ENCODE measurements at regions not wholly inside any gene's neighbourhood (a gene's known extent, or its start where the extent isn't known, plus 50 kb on each side); places are given as distances from the start of the nearest gene placed in this dataset.

GRCh38 chr11:98104249-98104648 lies 916.5 kb upstream of the CNTN5 start:
- Histone ChIP-seq H3K4me1 (ENCODE audit: control insufficient read depth in 1 of 2, insufficient read depth in 2 of 2, low read length in 2 of 2) (no peaks in the 10 kb centered on the region), H3K27me3 (ENCODE audit: low read depth, low read length) (no peaks in the 10 kb centered on the region), H3K4me3 (ENCODE audit: low read depth in 1 of 2, low read length in 2 of 2) (no peak overlapping the region)

GRCh38 chr11:98107736-98108135 lies 913.0 kb upstream of the CNTN5 start:
- Histone ChIP-seq H3K4me1 (ENCODE audit: control insufficient read depth in 1 of 2, insufficient read depth in 2 of 2, low read length in 2 of 2) (no peaks in the 10 kb centered on the region), H3K27me3 (ENCODE audit: low read depth, low read length) (no peaks in the 10 kb centered on the region), H3K9me3 (ENCODE audit: control insufficient read depth in 1 of 2, low read length in 2 of 2) (no peaks in the 10 kb centered on the region), H3K27ac (ENCODE audit: low read length) (no peak overlapping the region), H3K4me3 (ENCODE audit: low read depth in 1 of 2, low read length in 2 of 2) (no peak overlapping the region), H3K36me3 (ENCODE audit: control insufficient read depth in 1 of 2, insufficient read depth in 2 of 2, low read length in 2 of 2) (no peaks in the 10 kb centered on the region)

More at GRCh38 chr11:98104249-98104648, 916.5 kb upstream of the CNTN5 start:
- Histone ChIP-seq H3K27ac (ENCODE audit: low read length) (no peak overlapping the region), H3K9me3 (ENCODE audit: control insufficient read depth in 1 of 2, low read length in 2 of 2) (no peaks in the 10 kb centered on the region), H3K36me3 (ENCODE audit: control insufficient read depth in 1 of 2, insufficient read depth in 2 of 2, low read length in 2 of 2) (no peaks in the 10 kb centered on the region)

- H3K27ac ChIP-seq (ENCODE audit: low read length), result no peak overlapping the region
Observed at GRCh38 chr11:98110030-98110429, 910.7 kb upstream of the CNTN5 start.

GRCh38 chr11:98115873-98116272 lies 904.9 kb upstream of the CNTN5 start:
- H3K36me3 ChIP-seq (ENCODE audit: control insufficient read depth in 1 of 2, insufficient read depth in 2 of 2, low read length in 2 of 2), result no peaks in the 10 kb centered on the region
- H3K27ac ChIP-seq (ENCODE audit: low read length), result no peak overlapping the region
- H3K4me3 ChIP-seq (ENCODE audit: low read depth in 1 of 2, low read length in 2 of 2), result no peak overlapping the region
- H3K27me3 ChIP-seq (ENCODE audit: low read depth, low read length), result no peaks in the 10 kb centered on the region
- no peaks in the 10 kb centered on the region for H3K4me1 ChIP-seq (ENCODE audit: control insufficient read depth in 1 of 2, insufficient read depth in 2 of 2, low read length in 2 of 2)
- H3K9me3 ChIP-seq (ENCODE audit: control insufficient read depth in 1 of 2, low read length in 2 of 2), result no peaks in the 10 kb centered on the region

More at GRCh38 chr11:98110030-98110429, 910.7 kb upstream of the CNTN5 start:
- Histone ChIP-seq H3K4me3 (ENCODE audit: low read depth in 1 of 2, low read length in 2 of 2) (no peak overlapping the region), H3K27me3 (ENCODE audit: low read depth, low read length) (no peaks in the 10 kb centered on the region), H3K36me3 (ENCODE audit: control insufficient read depth in 1 of 2, insufficient read depth in 2 of 2, low read length in 2 of 2) (no peaks in the 10 kb centered on the region), H3K4me1 (ENCODE audit: control insufficient read depth in 1 of 2, insufficient read depth in 2 of 2, low read length in 2 of 2) (no peaks in the 10 kb centered on the region), H3K9me3 (ENCODE audit: control insufficient read depth in 1 of 2, low read length in 2 of 2) (no peaks in the 10 kb centered on the region)

GRCh38 chr11:98130117-98130625 lies 890.6 kb upstream of the CNTN5 start:
- Histone ChIP-seq H3K4me3 (ENCODE audit: low read depth in 1 of 2, low read length in 2 of 2) (no peak overlapping the region), H3K27ac (ENCODE audit: low read length) (no peak overlapping the region), H3K9me3 (ENCODE audit: control insufficient read depth in 1 of 2, low read length in 2 of 2) (no peaks in the 10 kb centered on the region), H3K4me1 (ENCODE audit: control insufficient read depth in 1 of 2, insufficient read depth in 2 of 2, low read length in 2 of 2) (no peaks in the 10 kb centered on the region), H3K27me3 (ENCODE audit: low read depth, low read length) (no peaks in the 10 kb centered on the region), H3K36me3 (ENCODE audit: control insufficient read depth in 1 of 2, insufficient read depth in 2 of 2, low read length in 2 of 2) (no peaks in the 10 kb centered on the region)

GRCh38 chr11:98136357-98136756 lies 884.4 kb upstream of the CNTN5 start:
- H3K4me1 ChIP-seq (ENCODE audit: control insufficient read depth in 1 of 2, insufficient read depth in 2 of 2, low read length in 2 of 2), result no peaks in the 10 kb centered on the region
- H3K36me3 ChIP-seq (ENCODE audit: control insufficient read depth in 1 of 2, insufficient read depth in 2 of 2, low read length in 2 of 2), result no peaks in the 10 kb centered on the region
- H3K27ac ChIP-seq (ENCODE audit: low read length), result no peak overlapping the region
- no peaks in the 10 kb centered on the region for H3K27me3 ChIP-seq (ENCODE audit: low read depth, low read length)
- no peak overlapping the region for H3K4me3 ChIP-seq (ENCODE audit: low read depth in 1 of 2, low read length in 2 of 2)
- H3K9me3 ChIP-seq (ENCODE audit: control insufficient read depth in 1 of 2, low read length in 2 of 2), result no peaks in the 10 kb centered on the region

GRCh38 chr11:98137437-98137836 lies 883.3 kb upstream of the CNTN5 start:
- Histone ChIP-seq H3K9me3 (ENCODE audit: control insufficient read depth in 1 of 2, low read length in 2 of 2) (no peaks in the 10 kb centered on the region), H3K4me1 (ENCODE audit: control insufficient read depth in 1 of 2, insufficient read depth in 2 of 2, low read length in 2 of 2) (no peaks in the 10 kb centered on the region), H3K27me3 (ENCODE audit: low read depth, low read length) (no peaks in the 10 kb centered on the region), H3K27ac (ENCODE audit: low read length) (no peak overlapping the region), H3K4me3 (ENCODE audit: low read depth in 1 of 2, low read length in 2 of 2) (no peak overlapping the region), H3K36me3 (ENCODE audit: control insufficient read depth in 1 of 2, insufficient read depth in 2 of 2, low read length in 2 of 2) (no peaks in the 10 kb centered on the region)

- Histone ChIP-seq H3K9me3 (ENCODE audit: control insufficient read depth in 1 of 2, low read length in 2 of 2) (peaks cover 0 to 4% of the 10 kb centered on the region in 2 donors), H3K36me3 (ENCODE audit: control insufficient read depth in 1 of 2, insufficient read depth in 2 of 2, low read length in 2 of 2) (no peaks in the 10 kb centered on the region), H3K4me1 (ENCODE audit: control insufficient read depth in 1 of 2, insufficient read depth in 2 of 2, low read length in 2 of 2) (no peaks in the 10 kb centered on the region), H3K4me3 (ENCODE audit: low read depth in 1 of 2, low read length in 2 of 2) (no peak overlapping the region), H3K27ac (ENCODE audit: low read length) (no peak overlapping the region), H3K27me3 (ENCODE audit: low read depth, low read length) (no peaks in the 10 kb centered on the region)
Observed at GRCh38 chr11:98143661-98144060, 877.1 kb upstream of the CNTN5 start.

- no peak overlapping the region for H3K4me3 ChIP-seq (ENCODE audit: low read depth in 1 of 2, low read length in 2 of 2)
- H3K27me3 ChIP-seq (ENCODE audit: low read depth, low read length), result no peaks in the 10 kb centered on the region
- no peak overlapping the region for H3K27ac ChIP-seq (ENCODE audit: low read length)
- no peaks in the 10 kb centered on the region for H3K9me3 ChIP-seq (ENCODE audit: control insufficient read depth in 1 of 2, low read length in 2 of 2)
- no peaks in the 10 kb centered on the region for H3K4me1 ChIP-seq (ENCODE audit: control insufficient read depth in 1 of 2, insufficient read depth in 2 of 2, low read length in 2 of 2)
- no peaks in the 10 kb centered on the region for H3K36me3 ChIP-seq (ENCODE audit: control insufficient read depth in 1 of 2, insufficient read depth in 2 of 2, low read length in 2 of 2)
Observed at GRCh38 chr11:98153752-98154151, 867.0 kb upstream of the CNTN5 start.

GRCh38 chr11:98155696-98156095 lies 865.1 kb upstream of the CNTN5 start:
- no peak overlapping the region for H3K4me3 ChIP-seq (ENCODE audit: low read depth in 1 of 2, low read length in 2 of 2)
- H3K27me3 ChIP-seq (ENCODE audit: low read depth, low read length), result no peaks in the 10 kb centered on the region

GRCh38 chr11:98177925-98178324 lies 842.8 kb upstream of the CNTN5 start:
- Histone ChIP-seq H3K9me3 (ENCODE audit: control insufficient read depth in 1 of 2, low read length in 2 of 2) (peaks cover 0 to 2% of the 10 kb centered on the region in 2 donors), H3K36me3 (ENCODE audit: control insufficient read depth in 1 of 2, insufficient read depth in 2 of 2, low read length in 2 of 2) (no peaks in the 10 kb centered on the region), H3K4me1 (ENCODE audit: control insufficient read depth in 1 of 2, insufficient read depth in 2 of 2, low read length in 2 of 2) (no peaks in the 10 kb centered on the region), H3K27me3 (ENCODE audit: low read depth, low read length) (no peaks in the 10 kb centered on the region), H3K4me3 (ENCODE audit: low read depth in 1 of 2, low read length in 2 of 2) (no peak overlapping the region), H3K27ac (ENCODE audit: low read length) (no peak overlapping the region)

More at GRCh38 chr11:98155696-98156095, 865.1 kb upstream of the CNTN5 start:
- Histone ChIP-seq H3K36me3 (ENCODE audit: control insufficient read depth in 1 of 2, insufficient read depth in 2 of 2, low read length in 2 of 2) (no peaks in the 10 kb centered on the region), H3K9me3 (ENCODE audit: control insufficient read depth in 1 of 2, low read length in 2 of 2) (peaks cover 0 to 3% of the 10 kb centered on the region in 2 donors), H3K4me1 (ENCODE audit: control insufficient read depth in 1 of 2, insufficient read depth in 2 of 2, low read length in 2 of 2) (no peaks in the 10 kb centered on the region), H3K27ac (ENCODE audit: low read length) (no peak overlapping the region)

GRCh38 chr11:98180511-98180910 lies 840.2 kb upstream of the CNTN5 start:
- no peak overlapping the region for H3K4me3 ChIP-seq (ENCODE audit: low read depth in 1 of 2, low read length in 2 of 2)
- no peaks in the 10 kb centered on the region for H3K36me3 ChIP-seq (ENCODE audit: control insufficient read depth in 1 of 2, insufficient read depth in 2 of 2, low read length in 2 of 2)
- H3K27me3 ChIP-seq (ENCODE audit: low read depth, low read length), result no peaks in the 10 kb centered on the region
- no peak overlapping the region for H3K27ac ChIP-seq (ENCODE audit: low read length)
- no peaks in the 10 kb centered on the region for H3K4me1 ChIP-seq (ENCODE audit: control insufficient read depth in 1 of 2, insufficient read depth in 2 of 2, low read length in 2 of 2)
- peaks cover 0 to 6% of the 10 kb centered on the region in 2 donors for H3K9me3 ChIP-seq (ENCODE audit: control insufficient read depth in 1 of 2, low read length in 2 of 2)

All from muscle layer of duodenum (tissue), 2 donors.